ENCODE measurements at regions not wholly inside any gene's neighbourhood (a gene's known extent, or its start where the extent isn't known, plus 50 kb on each side); places are given as distances from the start of the nearest gene placed in this dataset.

DNA sequence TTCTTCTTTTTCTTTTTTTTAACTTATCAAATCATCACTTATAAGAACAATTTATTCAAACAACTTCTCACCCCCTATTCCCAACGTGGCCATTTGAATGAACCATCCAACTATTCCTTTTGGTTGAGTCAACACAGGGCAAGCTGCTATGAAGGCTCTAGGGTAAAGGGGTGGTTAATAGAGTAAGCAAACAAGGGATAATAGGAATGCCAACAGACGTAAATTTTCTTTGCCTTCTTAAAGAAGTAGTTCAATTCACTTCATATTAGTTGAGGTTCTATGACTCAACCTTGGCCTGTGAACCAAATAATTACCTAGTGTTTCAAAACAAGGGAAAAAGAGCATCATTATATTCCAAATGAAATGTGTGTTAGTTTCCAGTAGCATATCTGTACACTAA, 1383.8 kb upstream of the SLC10A2 start:
- H3K9me3 Mint-ChIP-seq: peaks cover 55% of the 10 kb centered on the region
- peaks cover 13% of the 10 kb centered on the region for H3K36me3 Mint-ChIP-seq
- DNase-seq (ENCODE audit: low spot score in 2 of 2, unreplicated experiment in 2 of 2): no peak
- H3K27ac Mint-ChIP-seq: no peak overlapping the region
- TF ChIP-seq, protein P1, sequence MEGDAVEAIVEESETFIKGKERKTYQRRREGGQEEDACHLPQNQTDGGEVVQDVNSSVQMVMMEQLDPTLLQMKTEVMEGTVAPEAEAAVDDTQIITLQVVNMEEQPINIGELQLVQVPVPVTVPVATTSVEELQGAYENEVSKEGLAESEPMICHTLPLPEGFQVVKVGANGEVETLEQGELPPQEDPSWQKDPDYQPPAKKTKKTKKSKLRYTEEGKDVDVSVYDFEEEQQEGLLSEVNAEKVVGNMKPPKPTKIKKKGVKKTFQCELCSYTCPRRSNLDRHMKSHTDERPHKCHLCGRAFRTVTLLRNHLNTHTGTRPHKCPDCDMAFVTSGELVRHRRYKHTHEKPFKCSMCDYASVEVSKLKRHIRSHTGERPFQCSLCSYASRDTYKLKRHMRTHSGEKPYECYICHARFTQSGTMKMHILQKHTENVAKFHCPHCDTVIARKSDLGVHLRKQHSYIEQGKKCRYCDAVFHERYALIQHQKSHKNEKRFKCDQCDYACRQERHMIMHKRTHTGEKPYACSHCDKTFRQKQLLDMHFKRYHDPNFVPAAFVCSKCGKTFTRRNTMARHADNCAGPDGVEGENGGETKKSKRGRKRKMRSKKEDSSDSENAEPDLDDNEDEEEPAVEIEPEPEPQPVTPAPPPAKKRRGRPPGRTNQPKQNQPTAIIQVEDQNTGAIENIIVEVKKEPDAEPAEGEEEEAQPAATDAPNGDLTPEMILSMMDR (IDR thresholded peaks at IDR 0.05; ENCODE audit: unreplicated experiment): no peak
- H3K4me3 Mint-ChIP-seq: no peak overlapping the region
- no peaks in the 10 kb centered on the region for H3K27me3 Mint-ChIP-seq (ENCODE audit: low read depth)
- no peaks in the 10 kb centered on the region for H3K4me1 Mint-ChIP-seq

DNA sequence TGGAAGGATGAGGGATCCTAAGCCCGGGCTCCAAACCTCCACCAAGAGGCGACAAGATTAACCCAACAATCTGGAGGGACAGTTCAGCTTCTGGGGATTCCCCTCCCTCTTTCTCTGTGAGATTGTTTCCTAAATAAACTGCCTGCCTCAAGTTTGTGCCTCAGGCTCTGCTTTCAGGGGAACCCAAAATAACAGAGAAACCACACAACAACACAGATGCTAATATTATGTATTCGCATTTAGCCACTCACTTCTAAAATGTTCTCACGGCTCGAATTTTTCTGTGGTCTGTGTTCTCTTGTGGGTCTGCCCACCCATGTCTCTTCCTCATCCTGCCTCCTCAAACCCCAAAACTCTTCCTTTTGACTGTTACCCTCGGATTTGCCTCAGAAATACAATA, 1381.1 kb upstream of the SLC10A2 start:
- peaks cover 57% of the 10 kb centered on the region for H3K9me3 Mint-ChIP-seq
- no peak overlapping the region for H3K4me3 Mint-ChIP-seq
- TF ChIP-seq, protein P1 (IDR thresholded peaks at IDR 0.05; ENCODE audit: unreplicated experiment): no peak
- H3K27ac Mint-ChIP-seq: no peak overlapping the region
- H3K27me3 Mint-ChIP-seq (ENCODE audit: low read depth): no peaks in the 10 kb centered on the region
- peaks cover 6% of the 10 kb centered on the region for H3K36me3 Mint-ChIP-seq
- no peak for DNase-seq (ENCODE audit: low spot score in 2 of 2, unreplicated experiment in 2 of 2)
- H3K4me1 Mint-ChIP-seq: no peaks in the 10 kb centered on the region

DNA sequence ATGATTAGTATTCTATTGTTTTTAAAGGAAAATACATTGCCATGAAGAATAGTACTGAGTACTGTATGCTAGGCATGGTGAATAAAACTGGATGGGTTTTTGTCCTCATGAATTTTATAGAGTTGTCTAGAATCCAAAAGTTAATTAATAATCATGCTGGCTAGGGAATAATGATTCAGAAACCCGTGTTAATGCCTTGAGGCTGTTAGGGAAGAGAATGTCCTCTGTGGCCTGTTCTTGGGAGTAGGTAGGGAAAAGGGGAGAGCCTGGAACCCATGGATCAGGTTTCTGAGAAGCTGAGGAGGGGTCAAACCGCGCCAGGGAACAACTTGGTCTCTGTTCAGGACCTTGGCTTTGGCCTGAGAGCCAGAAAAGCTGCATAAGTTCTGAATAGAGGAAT, 1376.3 kb upstream of the SLC10A2 start:
- TF ChIP-seq, protein P1 (IDR thresholded peaks at IDR 0.05; ENCODE audit: unreplicated experiment): no peak
- H3K27me3 Mint-ChIP-seq (ENCODE audit: low read depth): no peaks in the 10 kb centered on the region
- H3K27ac Mint-ChIP-seq: no peak overlapping the region
- H3K36me3 Mint-ChIP-seq: no peaks in the 10 kb centered on the region
- DNase-seq (ENCODE audit: low spot score in 2 of 2, unreplicated experiment in 2 of 2): no peak
- peaks cover 9% of the 10 kb centered on the region for H3K4me1 Mint-ChIP-seq
- no peak overlapping the region for H3K4me3 Mint-ChIP-seq
- H3K9me3 Mint-ChIP-seq: peaks cover 38% of the 10 kb centered on the region

DNA sequence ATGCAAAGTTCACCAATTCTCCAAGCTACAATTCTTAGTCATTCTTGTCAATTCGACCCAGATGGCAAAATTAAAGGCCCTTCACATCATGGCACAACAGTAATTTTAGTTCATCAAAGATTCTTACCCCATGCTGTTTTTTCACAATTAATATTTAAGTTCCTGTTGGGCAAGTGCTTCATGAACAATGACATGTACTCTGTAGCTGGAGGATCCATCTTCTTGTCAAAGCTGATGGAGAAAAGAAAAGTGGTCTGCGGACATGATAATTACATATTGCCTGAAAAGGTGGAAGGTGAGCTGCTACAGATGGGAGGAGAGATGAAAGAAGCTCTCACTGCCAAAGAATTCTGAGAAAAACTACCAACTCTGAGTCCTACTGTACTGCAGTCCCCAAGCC, 1370.3 kb upstream of the SLC10A2 start:
- Mint-ChIP-seq H3K9me3 (no peaks in the 10 kb centered on the region), H3K36me3 (no peaks in the 10 kb centered on the region), H3K4me1 (peaks cover 56% of the 10 kb centered on the region), H3K27me3 (ENCODE audit: low read depth) (no peaks in the 10 kb centered on the region), H3K4me3 (no peak overlapping the region), H3K27ac (peak overlapping the region; percentile 44)
- no peak for DNase-seq (ENCODE audit: low spot score in 2 of 2, unreplicated experiment in 2 of 2)
- TF ChIP-seq, protein P1 (IDR thresholded peaks at IDR 0.05; ENCODE audit: unreplicated experiment): no peak

DNA sequence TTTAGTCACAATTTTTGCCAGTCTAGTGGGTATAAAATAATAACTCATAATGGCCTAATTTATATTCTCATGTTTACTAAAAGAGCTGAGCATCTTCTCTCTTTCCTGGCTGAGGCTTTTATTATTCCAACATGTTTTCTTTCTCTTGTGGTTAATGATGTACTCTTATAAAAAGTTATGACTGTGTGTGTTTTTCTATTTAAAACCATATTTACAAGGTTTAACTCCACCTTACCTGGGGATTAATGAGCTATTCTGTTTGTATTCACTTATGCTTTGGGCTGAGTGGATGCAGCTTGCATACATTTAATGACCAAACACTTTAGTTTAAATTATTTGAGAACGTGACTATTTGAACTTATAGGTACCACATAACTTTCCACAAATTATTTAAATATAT, 1365.7 kb upstream of the SLC10A2 start:
- peak overlapping the region; percentile 50 for H3K27ac Mint-ChIP-seq
- H3K9me3 Mint-ChIP-seq: no peaks in the 10 kb centered on the region
- peaks cover 48% of the 10 kb centered on the region for H3K4me1 Mint-ChIP-seq
- no peak for DNase-seq (ENCODE audit: low spot score in 2 of 2, unreplicated experiment in 2 of 2)
- H3K27me3 Mint-ChIP-seq (ENCODE audit: low read depth): no peaks in the 10 kb centered on the region
- no peak overlapping the region for H3K4me3 Mint-ChIP-seq
- TF ChIP-seq, protein P1 (IDR thresholded peaks at IDR 0.05; ENCODE audit: unreplicated experiment): no peak
- no peaks in the 10 kb centered on the region for H3K36me3 Mint-ChIP-seq

DNA sequence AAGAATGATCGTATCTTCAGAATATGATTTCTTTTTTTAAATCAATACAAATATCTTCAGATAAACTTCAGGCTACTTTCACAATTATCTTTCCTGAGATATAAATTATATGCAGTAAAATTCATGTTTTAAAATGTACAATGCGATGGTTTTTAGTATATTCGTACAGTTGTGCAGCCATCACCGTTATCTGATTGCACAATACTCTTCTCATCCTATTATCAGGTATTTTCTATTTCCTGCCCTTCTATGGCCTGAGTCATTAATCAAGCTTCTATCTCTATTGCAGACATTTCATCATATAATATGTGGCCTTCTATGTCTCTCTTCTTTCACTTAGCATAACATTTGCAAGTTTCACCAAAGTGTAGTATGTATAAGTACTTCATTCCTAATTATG, 1360.2 kb upstream of the SLC10A2 start:
- TF ChIP-seq, protein P1 (IDR thresholded peaks at IDR 0.05; ENCODE audit: unreplicated experiment): no peak
- Mint-ChIP-seq H3K27ac (no peak overlapping the region), H3K4me1 (peaks cover 12% of the 10 kb centered on the region), H3K4me3 (no peak overlapping the region), H3K9me3 (no peaks in the 10 kb centered on the region), H3K27me3 (ENCODE audit: low read depth) (no peaks in the 10 kb centered on the region), H3K36me3 (no peaks in the 10 kb centered on the region)
- DNase-seq (ENCODE audit: low spot score in 2 of 2, unreplicated experiment in 2 of 2): no peak
